Astrocyte (in vitro differentiated cells and primary cell): ENCODE measurements at regions not wholly inside any gene's neighbourhood (a gene's known extent, or its start where the extent isn't known, plus 50 kb on each side); places are given as distances from the start of the nearest gene placed in this dataset.

Experiments used
- DNase-seq: peaks from one replicate; pipeline ENCODE4 v3.0.0-alpha.2; 2010; ENCODE audit warnings: low read depth
- FAIRE-seq: peaks from 2 replicates; lab custom pipeline; 2011; peaks lifted over from hg19 to GRCh38; lab: Jason Lieb, UNC
- H2AFZ ChIP-seq: 2 replicates; pipeline ENCODE4 v1.6.0; 2012; ENCODE audit warnings: low read depth, low read length, inconsistent platforms
- H3K27ac ChIP-seq: 2 replicates; pipeline ENCODE4 v1.5.1; 2011; ENCODE audit warnings: low read depth, low read length, inconsistent platforms
- H3K27me3 ChIP-seq: 2 replicates; pipeline ENCODE4 v1.6.0; 2011; ENCODE audit warnings: low read length, inconsistent platforms; ENCODE audit not compliant: insufficient read depth
- H3K36me3 ChIP-seq: 2 replicates; pipeline ENCODE4 v1.5.1; 2011; ENCODE audit warnings: low read length, inconsistent platforms; ENCODE audit not compliant: insufficient read depth
- H3K4me1 ChIP-seq: 2 replicates; pipeline ENCODE4 v1.5.1; 2011; ENCODE audit warnings: low read length, inconsistent platforms; ENCODE audit not compliant: insufficient read depth
- H3K4me2 ChIP-seq: 2 replicates; pipeline ENCODE4 v1.6.0; 2012; ENCODE audit warnings: low read length, inconsistent platforms
- H3K4me3 ChIP-seq: 2 replicates; pipeline ENCODE4 v1.5.1; 2011; ENCODE audit warnings: low read depth, mild to moderate bottlenecking, low read length, inconsistent platforms; ENCODE audit not compliant: insufficient read depth
- H3K79me2 ChIP-seq: 2 replicates; pipeline ENCODE4 v1.6.0; 2012; ENCODE audit warnings: mild to moderate bottlenecking, low read length, inconsistent platforms; ENCODE audit not compliant: insufficient read depth
- H3K9ac ChIP-seq: 2 replicates; pipeline ENCODE4 v1.6.0; 2012; ENCODE audit warnings: mild to moderate bottlenecking, low read length, inconsistent platforms
- H3K9me3 ChIP-seq: 2 replicates; pipeline ENCODE4 v1.5.1; 2012; ENCODE audit warnings: low read depth, mild to moderate bottlenecking, low read length, inconsistent platforms; ENCODE audit not compliant: insufficient read depth
- H4K20me1 ChIP-seq: 2 replicates; pipeline ENCODE4 v1.6.0; 2012; ENCODE audit warnings: low read length, inconsistent platforms; ENCODE audit not compliant: insufficient read depth
- H3K27ac Mint-ChIP-seq: one replicate; pipeline ENCODE4 v1.8.0; 2021; ENCODE audit warnings: mild to moderate bottlenecking, mixed read lengths; ENCODE audit not compliant: unreplicated experiment
- H3K27me3 Mint-ChIP-seq: one replicate; pipeline ENCODE4 v1.8.0; 2021; ENCODE audit warnings: low read depth, mixed read lengths; ENCODE audit not compliant: unreplicated experiment
- H3K36me3 Mint-ChIP-seq: one replicate; pipeline ENCODE4 v1.8.0; 2021; ENCODE audit warnings: low read depth, mixed read lengths; ENCODE audit not compliant: unreplicated experiment
- H3K4me1 Mint-ChIP-seq: one replicate; pipeline ENCODE4 v1.8.0; 2021; ENCODE audit warnings: low read depth, mixed read lengths; ENCODE audit not compliant: unreplicated experiment
- H3K4me3 Mint-ChIP-seq: one replicate; pipeline ENCODE4 v1.8.0; 2021; ENCODE audit warnings: mild to moderate bottlenecking, moderate library complexity, mixed read lengths; ENCODE audit not compliant: unreplicated experiment
- H3K9me3 Mint-ChIP-seq: one replicate; pipeline ENCODE4 v1.8.0; 2021; ENCODE audit warnings: mild to moderate bottlenecking, mixed read lengths; ENCODE audit not compliant: unreplicated experiment
- EZH2 ChIP-seq: IDR thresholded peaks from 2 replicates; pipeline ENCODE4 v1.6.1; 2012; ENCODE audit warnings: mild to moderate bottlenecking, low read length, inconsistent platforms; ENCODE audit not compliant: insufficient read depth
- TF ChIP-seq, protein P1 (sequence below): IDR thresholded peaks from 2 replicates; pipeline ENCODE4 v1.5.1; 2011; ENCODE audit warnings: low read depth, mild to moderate bottlenecking, inconsistent platforms, low read length, moderate library complexity; ENCODE audit not compliant: insufficient read depth

DNA sequence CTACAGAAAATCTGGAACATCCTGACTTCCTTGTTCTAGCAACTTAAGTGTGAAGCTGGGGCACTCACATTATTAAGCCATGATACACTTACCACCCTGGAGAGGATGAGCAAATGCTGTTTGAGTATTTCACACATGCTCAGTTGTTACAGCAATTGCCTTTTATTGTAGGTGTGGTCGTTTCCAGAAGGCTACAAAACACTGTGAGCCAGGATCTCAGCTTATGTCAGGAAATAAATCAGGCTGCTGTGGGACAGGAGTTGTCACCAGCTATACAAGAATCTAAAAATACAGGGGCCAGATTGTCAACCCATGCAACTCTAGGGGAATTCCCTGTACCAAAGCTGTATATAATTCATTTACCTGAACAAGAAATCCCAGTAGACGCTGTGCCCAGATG lies 273.3 kb upstream of the SP4 start:
- H3K4me2 ChIP-seq: no peak overlapping the region
- DNase-seq (no peak), FAIRE-seq (no peak)
- H3K4me1 ChIP-seq: no peaks in the 10 kb centered on the region
- H3K27ac Mint-ChIP-seq: no peak overlapping the region
- no peaks in the 10 kb centered on the region for H4K20me1 ChIP-seq
- H3K27ac ChIP-seq: no peak overlapping the region
- no peaks in the 10 kb centered on the region for H3K4me1 Mint-ChIP-seq
- no peaks in the 10 kb centered on the region for H3K36me3 Mint-ChIP-seq
- no peak overlapping the region for H3K4me3 ChIP-seq
- no peaks in the 10 kb centered on the region for H3K9me3 Mint-ChIP-seq
- H3K4me3 Mint-ChIP-seq: no peak overlapping the region
- H3K9me3 ChIP-seq: no peaks in the 10 kb centered on the region
- H3K36me3 ChIP-seq: no peaks in the 10 kb centered on the region
- no peaks in the 10 kb centered on the region for H3K27me3 ChIP-seq
- TF ChIP-seq, protein P1, sequence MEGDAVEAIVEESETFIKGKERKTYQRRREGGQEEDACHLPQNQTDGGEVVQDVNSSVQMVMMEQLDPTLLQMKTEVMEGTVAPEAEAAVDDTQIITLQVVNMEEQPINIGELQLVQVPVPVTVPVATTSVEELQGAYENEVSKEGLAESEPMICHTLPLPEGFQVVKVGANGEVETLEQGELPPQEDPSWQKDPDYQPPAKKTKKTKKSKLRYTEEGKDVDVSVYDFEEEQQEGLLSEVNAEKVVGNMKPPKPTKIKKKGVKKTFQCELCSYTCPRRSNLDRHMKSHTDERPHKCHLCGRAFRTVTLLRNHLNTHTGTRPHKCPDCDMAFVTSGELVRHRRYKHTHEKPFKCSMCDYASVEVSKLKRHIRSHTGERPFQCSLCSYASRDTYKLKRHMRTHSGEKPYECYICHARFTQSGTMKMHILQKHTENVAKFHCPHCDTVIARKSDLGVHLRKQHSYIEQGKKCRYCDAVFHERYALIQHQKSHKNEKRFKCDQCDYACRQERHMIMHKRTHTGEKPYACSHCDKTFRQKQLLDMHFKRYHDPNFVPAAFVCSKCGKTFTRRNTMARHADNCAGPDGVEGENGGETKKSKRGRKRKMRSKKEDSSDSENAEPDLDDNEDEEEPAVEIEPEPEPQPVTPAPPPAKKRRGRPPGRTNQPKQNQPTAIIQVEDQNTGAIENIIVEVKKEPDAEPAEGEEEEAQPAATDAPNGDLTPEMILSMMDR: no peak
- TF ChIP-seq EZH2: no peak
- H2AFZ ChIP-seq: no peak overlapping the region
- H3K79me2 ChIP-seq: no peaks in the 10 kb centered on the region
- H3K9ac ChIP-seq: no peak overlapping the region
- H3K27me3 Mint-ChIP-seq: no peaks in the 10 kb centered on the region

DNA sequence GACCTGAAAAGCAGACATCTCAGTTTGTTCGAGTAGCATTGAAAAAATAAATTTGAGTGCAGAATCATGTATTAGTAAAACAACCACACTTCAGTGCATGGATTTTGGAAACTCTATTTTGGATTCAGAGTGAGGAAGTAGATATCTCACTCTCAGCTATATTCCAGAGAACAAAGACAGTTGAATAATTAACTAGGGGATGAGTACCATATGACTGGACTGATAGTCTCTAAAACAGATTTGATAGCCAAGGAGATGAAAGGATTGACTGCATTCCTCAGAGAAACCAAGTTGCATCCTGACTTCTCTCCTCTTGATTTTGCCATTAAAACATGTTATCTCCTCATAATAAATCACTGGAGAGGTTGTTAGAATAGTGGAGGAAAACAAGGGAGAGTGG lies 268.4 kb upstream of the SP4 start:
- Histone ChIP-seq H3K9ac (no peak overlapping the region), H3K4me3 (no peak overlapping the region), H3K9me3 (no peaks in the 10 kb centered on the region), H4K20me1 (no peaks in the 10 kb centered on the region), H3K27ac (no peak overlapping the region), H3K4me1 (no peaks in the 10 kb centered on the region), H2AFZ (no peak overlapping the region), H3K27me3 (no peaks in the 10 kb centered on the region), H3K4me2 (no peak overlapping the region), H3K79me2 (no peaks in the 10 kb centered on the region), H3K36me3 (no peaks in the 10 kb centered on the region)
- Mint-ChIP-seq H3K9me3 (no peaks in the 10 kb centered on the region), H3K4me1 (no peaks in the 10 kb centered on the region), H3K36me3 (no peaks in the 10 kb centered on the region), H3K27ac (no peak overlapping the region), H3K4me3 (no peak overlapping the region), H3K27me3 (no peaks in the 10 kb centered on the region)
- TF ChIP-seq EZH2: no peak
- TF ChIP-seq, protein P1: no peak
- no peak for DNase-seq
- no peak for FAIRE-seq

DNA sequence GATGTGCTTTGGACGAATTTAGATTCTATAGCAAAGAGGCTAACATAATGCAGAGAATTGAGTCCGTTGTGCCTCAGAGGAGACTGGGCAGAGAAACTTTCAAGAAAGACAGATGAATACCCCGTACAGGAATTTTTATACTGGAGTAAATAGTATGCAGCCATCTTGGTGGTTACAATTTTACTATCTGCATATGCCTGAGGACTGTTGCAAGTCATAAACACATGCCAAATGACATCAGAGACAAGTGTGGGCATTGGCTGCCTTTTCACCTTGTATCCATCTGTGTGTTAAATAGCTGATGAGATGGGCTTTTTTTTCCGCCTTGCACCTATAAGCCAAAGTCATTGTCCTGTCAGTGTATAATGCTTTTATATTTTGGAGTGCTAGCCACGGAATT lies 267.5 kb upstream of the SP4 start:
- Mint-ChIP-seq H3K36me3 (no peaks in the 10 kb centered on the region), H3K27me3 (peaks cover 2% of the 10 kb centered on the region), H3K27ac (no peak overlapping the region), H3K9me3 (peaks cover 8% of the 10 kb centered on the region), H3K4me3 (no peak overlapping the region), H3K4me1 (no peaks in the 10 kb centered on the region)
- DNase-seq (no peak), FAIRE-seq (no peak)
- Histone ChIP-seq H3K4me3 (no peak overlapping the region), H3K9me3 (peaks cover 3% of the 10 kb centered on the region), H4K20me1 (no peaks in the 10 kb centered on the region), H3K9ac (no peak overlapping the region), H3K79me2 (no peaks in the 10 kb centered on the region), H2AFZ (no peak overlapping the region), H3K4me1 (no peaks in the 10 kb centered on the region), H3K27ac (no peak overlapping the region), H3K4me2 (no peak overlapping the region), H3K27me3 (no peaks in the 10 kb centered on the region), H3K36me3 (no peaks in the 10 kb centered on the region)
- TF ChIP-seq, protein P1: no peak
- TF ChIP-seq EZH2: no peak
